ENCODE measurements at regions not wholly inside any gene's neighbourhood (a gene's known extent, or its start where the extent isn't known, plus 50 kb on each side); places are given as distances from the start of the nearest gene placed in this dataset.

- CTCF ChIA-PET = no interaction called here
- POLR2A ChIA-PET (ENCODE audit: low non-redundant PET) = no interaction called here
- no peak for TF ChIP-seq CTCF (conservative IDR thresholded peaks at IDR 0.05; ENCODE audit: low read depth)
- no peak for DNase-seq (ENCODE audit: low spot score)
- no peak overlapping the region for H3K27ac ChIP-seq
Observed at GRCh38 chr2:146489386-146489785, 1355.4 kb upstream of the ACVR2A start.

GRCh38 chr2:146481629-146482028, 1363.2 kb upstream of the ACVR2A start:
- DNase-seq (ENCODE audit: low spot score) = peak; percentile 22
- ChIA-PET CTCF (no interaction called here), POLR2A (ENCODE audit: low non-redundant PET) (no interaction called here)
- no peak for TF ChIP-seq CTCF (conservative IDR thresholded peaks at IDR 0.05; ENCODE audit: low read depth)
- no peak overlapping the region for H3K27ac ChIP-seq

GRCh38 chr2:146477383-146477782, 1367.4 kb upstream of the ACVR2A start:
- POLR2A ChIA-PET (ENCODE audit: low non-redundant PET) = no interaction called here
- no peak for TF ChIP-seq CTCF (conservative IDR thresholded peaks at IDR 0.05; ENCODE audit: low read depth)
- no peak for DNase-seq (ENCODE audit: low spot score)
- H3K27ac ChIP-seq = no peak overlapping the region
- CTCF ChIA-PET = no interaction called here

- no peak for DNase-seq (ENCODE audit: low spot score)
- TF ChIP-seq CTCF (conservative IDR thresholded peaks at IDR 0.05; ENCODE audit: low read depth) = no peak
- H3K27ac ChIP-seq = no peak overlapping the region
- ChIA-PET POLR2A (ENCODE audit: low non-redundant PET) (no interaction called here), CTCF (no interaction called here)
Observed at GRCh38 chr2:146468578-146468977, 1376.3 kb upstream of the ACVR2A start.

GRCh38 chr2:146467425-146467824, 1377.4 kb upstream of the ACVR2A start:
- TF ChIP-seq CTCF (conservative IDR thresholded peaks at IDR 0.05; ENCODE audit: low read depth) = no peak
- CTCF ChIA-PET = no interaction called here
- POLR2A ChIA-PET (ENCODE audit: low non-redundant PET) = no interaction called here
- DNase-seq (ENCODE audit: low spot score) = no peak
- no peak overlapping the region for H3K27ac ChIP-seq

- no peak overlapping the region for H3K27ac ChIP-seq
- ChIA-PET POLR2A (ENCODE audit: low non-redundant PET) (no interaction called here), CTCF (no interaction called here)
- no peak for DNase-seq (ENCODE audit: low spot score)
- no peak for TF ChIP-seq CTCF (conservative IDR thresholded peaks at IDR 0.05; ENCODE audit: low read depth)
Observed at GRCh38 chr2:146465460-146465859, 1379.4 kb upstream of the ACVR2A start.

GRCh38 chr2:146461068-146461467, 1383.8 kb upstream of the ACVR2A start:
- no peak for DNase-seq (ENCODE audit: low spot score)
- H3K27ac ChIP-seq = no peak overlapping the region
- ChIA-PET CTCF (no interaction called here), POLR2A (ENCODE audit: low non-redundant PET) (no interaction called here)
- TF ChIP-seq CTCF (conservative IDR thresholded peaks at IDR 0.05; ENCODE audit: low read depth) = no peak
